Keratinocyte (primary cell): ENCODE measurements at regions not wholly inside any gene's neighbourhood (a gene's known extent, or its start where the extent isn't known, plus 50 kb on each side); places are given as distances from the start of the nearest gene placed in this dataset.

ENCODE experiments used
- DNase-seq: peaks from one replicate; pipeline ENCODE4 v3.0.0-alpha.2; 2011; ENCODE audit warnings: low read depth, missing footprints, low spot score
- FAIRE-seq: peaks from 2 replicates; lab custom pipeline; 2011; peaks lifted over from hg19 to GRCh38; lab: Jason Lieb, UNC
- H2AFZ ChIP-seq: 2 replicates; pipeline ENCODE4 v1.6.0; 2012; ENCODE audit warnings: low read length, control low read depth, inconsistent platforms; ENCODE audit not compliant: control insufficient read depth
- H3K27ac ChIP-seq: 2 replicates; pipeline ENCODE4 v1.5.1; 2011; ENCODE audit warnings: low read length; ENCODE audit not compliant: control insufficient read depth, insufficient read depth
- H3K27me3 ChIP-seq: 3 replicates; pipeline ENCODE4 v1.6.0; 2011; ENCODE audit warnings: low read length; ENCODE audit not compliant: control insufficient read depth, insufficient read depth; ENCODE audit errors: extremely low read depth
- H3K36me3 ChIP-seq, 2 experiments: 2 replicates in 1 of 2; 3 replicates in 1 of 2; pipeline ENCODE4 v1.5.1; 2011; ENCODE audit warnings: low read length in 2 of 2, mild to moderate bottlenecking in 1 of 2; ENCODE audit not compliant: control insufficient read depth in 2 of 2, insufficient read depth in 2 of 2; ENCODE audit errors: extremely low read depth in 1 of 2
- H3K4me1 ChIP-seq: 3 replicates; pipeline ENCODE4 v1.5.1; 2011; ENCODE audit warnings: low read length; ENCODE audit not compliant: control insufficient read depth, insufficient read depth; ENCODE audit errors: extremely low read depth
- H3K4me2 ChIP-seq: 3 replicates; pipeline ENCODE4 v1.6.0; 2011; ENCODE audit warnings: low read depth, low read length; ENCODE audit not compliant: control insufficient read depth, insufficient read depth; ENCODE audit errors: extremely low read depth
- H3K4me3 ChIP-seq, 3 experiments: fragments of 200-600 bp in 1 of 3; sonication (generic) in 1 of 3; 2 replicates in 2 of 3; 3 replicates in 1 of 3; pipeline ENCODE4 v1.5.1; 2011 to 2016; ENCODE audit warnings: low read length in 3 of 3, mild to moderate bottlenecking in 3 of 3, control low read depth in 2 of 3, inconsistent platforms in 1 of 3, low read depth in 1 of 3, mixed read lengths in 1 of 3, mixed run types in 1 of 3, moderate library complexity in 1 of 3; ENCODE audit not compliant: control insufficient read depth in 2 of 3, insufficient read depth in 2 of 3; ENCODE audit errors: extremely low read depth in 1 of 3
- H3K79me2 ChIP-seq: 2 replicates; pipeline ENCODE4 v1.6.0; 2012; ENCODE audit warnings: low read length; ENCODE audit not compliant: control insufficient read depth, insufficient read depth
- H3K9ac ChIP-seq: 3 replicates; pipeline ENCODE4 v1.6.0; 2011; ENCODE audit warnings: low read length; ENCODE audit not compliant: control insufficient read depth, insufficient read depth; ENCODE audit errors: extremely low read depth
- H3K9me1 ChIP-seq: 3 replicates; pipeline ENCODE4 v1.6.0; 2011; ENCODE audit warnings: low read length; ENCODE audit not compliant: control insufficient read depth, insufficient read depth; ENCODE audit errors: extremely low read depth
- H3K9me3 ChIP-seq: 2 replicates; pipeline ENCODE4 v1.5.1; 2012; ENCODE audit warnings: low read depth, low read length; ENCODE audit not compliant: control insufficient read depth
- H4K20me1 ChIP-seq: 3 replicates; pipeline ENCODE4 v1.6.0; 2011; ENCODE audit warnings: low read length; ENCODE audit not compliant: control insufficient read depth, insufficient read depth; ENCODE audit errors: extremely low read depth
- CTCF ChIP-seq, 3 experiments: IDR thresholded peaks in 1 of 3; conservative IDR thresholded peaks in 1 of 3; optimal IDR thresholded peaks in 1 of 3; 2 replicates in 2 of 3; 3 replicates in 1 of 3; pipeline versions ENCODE3 to v1.5.1; 2011; ENCODE audit warnings: low read length in 3 of 3, mild to moderate bottlenecking in 3 of 3, moderate library complexity in 2 of 3, control low read depth in 1 of 3, inconsistent platforms in 1 of 3; ENCODE audit not compliant: insufficient read depth in 2 of 3; ENCODE audit errors: extremely low read depth in 1 of 3
- EZH2 ChIP-seq: IDR thresholded peaks from one replicate; pipeline ENCODE4 v1.6.1; 2012; ENCODE audit warnings: inconsistent platforms, mild to moderate bottlenecking, low read length, moderate library complexity
- dilution Hi-C: fragments of 300-500 bp; cut with MboI; formaldehyde crosslinking; loops from one replicate; pipeline ENCODE4 v1.7.0; 2020; ENCODE audit warnings: low sequenced_read_pairs; ENCODE audit not compliant: extremely low pct_ligation_motif_present

- dilution Hi-C loops = no loop called here
- Histone ChIP-seq H2AFZ (no peak overlapping the region), H3K9me3 (no peaks in the 10 kb centered on the region), H4K20me1 (peaks cover 3% of the 10 kb centered on the region), H3K9me1 (peaks cover 2% of the 10 kb centered on the region), H3K9ac (no peak overlapping the region), H3K36me3 (no peaks in the 10 kb centered on the region), H3K27ac (no peak overlapping the region), H3K4me3 (no peak overlapping the region), H3K4me1 (peaks cover 33% of the 10 kb centered on the region), H3K4me2 (no peak overlapping the region), H3K27me3 (no peaks in the 10 kb centered on the region), H3K79me2 (no peaks in the 10 kb centered on the region)
- FAIRE-seq = no peak
- TF ChIP-seq CTCF (optimal IDR thresholded peaks at IDR 0.05 in 1 of 3, IDR thresholded peaks at IDR 0.05 in 1 of 3, conservative IDR thresholded peaks at IDR 0.05 in 1 of 3; ENCODE audit: extremely low read depth in 1 of 3, insufficient read depth in 2 of 3, low read length in 3 of 3) (no peak), EZH2 (no peak)
- no peak for DNase-seq
Measured at GRCh38 chr2:240235149-240235803, 94.8 kb upstream of the OTOS start.

GRCh38 chr2:240235811-240236210, 95.4 kb upstream of the OTOS start:
- H3K9ac ChIP-seq = no peak overlapping the region
- no peak for TF ChIP-seq EZH2
- no peak for TF ChIP-seq CTCF (optimal IDR thresholded peaks at IDR 0.05 in 1 of 3, IDR thresholded peaks at IDR 0.05 in 1 of 3, conservative IDR thresholded peaks at IDR 0.05 in 1 of 3; ENCODE audit: extremely low read depth in 1 of 3, insufficient read depth in 2 of 3, low read length in 3 of 3)
- dilution Hi-C loops = no loop called here
- H3K27me3 ChIP-seq = no peaks in the 10 kb centered on the region
- no peak for FAIRE-seq
- H4K20me1 ChIP-seq = peaks cover 3% of the 10 kb centered on the region
- no peaks in the 10 kb centered on the region for H3K79me2 ChIP-seq
- no peaks in the 10 kb centered on the region for H3K9me3 ChIP-seq
- peaks cover 2% of the 10 kb centered on the region for H3K9me1 ChIP-seq
- H3K4me3 ChIP-seq = no peak overlapping the region
- no peak overlapping the region for H2AFZ ChIP-seq
- no peak overlapping the region for H3K27ac ChIP-seq
- no peak overlapping the region for H3K4me2 ChIP-seq
- DNase-seq = no peak
- H3K36me3 ChIP-seq = no peaks in the 10 kb centered on the region
- H3K4me1 ChIP-seq = peaks cover 33% of the 10 kb centered on the region
